ENCODE measurements at regions not wholly inside any gene's neighbourhood (a gene's known extent, or its start where the extent isn't known, plus 50 kb on each side); places are given as distances from the start of the nearest gene placed in this dataset.

DNA sequence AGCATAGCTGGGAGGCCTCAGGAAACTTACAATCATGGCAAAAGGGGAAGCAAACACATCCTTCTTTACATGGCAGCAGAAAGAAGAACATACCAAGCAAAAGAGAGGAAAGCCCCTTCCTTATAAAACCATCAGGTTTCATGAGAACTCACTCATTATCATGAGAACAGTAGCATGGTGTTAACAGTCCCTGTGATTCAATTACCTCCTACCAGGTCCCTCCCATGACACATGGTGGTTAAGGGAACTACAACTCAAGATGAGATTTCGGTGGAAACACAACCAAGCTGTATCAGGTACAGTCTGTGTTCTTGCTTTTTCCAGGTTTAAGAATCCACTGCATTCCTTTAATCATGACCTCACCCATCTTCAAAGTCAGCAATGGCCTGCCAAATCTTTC is 514.2 kb downstream of the KCTD16 start:
- ATAC-seq (no peak), DNase-seq (ENCODE audit: low read depth in 1 of 2, low spot score in 1 of 2) (no peak), FAIRE-seq (no peak)
- no peaks in the 10 kb centered on the region for H3K4me1 ChIP-seq
- WGBS (ENCODE audit: missing lambda C conversion rate), result 8% methylated on average over 1 of the region's 1 CpG
- no peaks in the 10 kb centered on the region for H3K9me3 ChIP-seq
- no peak overlapping the region for H3K4me2 ChIP-seq
- H3K4me3 ChIP-seq, result no peak overlapping the region
- ChIA-PET POLR2A (no interaction called here), CTCF (no interaction called here)
- no peak for TF ChIP-seq BCL3 (IDR thresholded peaks at IDR 0.05)
- TF ChIP-seq RNF2 (IDR thresholded peaks at IDR 0.05; ENCODE audit: borderline replicate concordance, low read depth), result no peak
- TF ChIP-seq, protein P1, sequence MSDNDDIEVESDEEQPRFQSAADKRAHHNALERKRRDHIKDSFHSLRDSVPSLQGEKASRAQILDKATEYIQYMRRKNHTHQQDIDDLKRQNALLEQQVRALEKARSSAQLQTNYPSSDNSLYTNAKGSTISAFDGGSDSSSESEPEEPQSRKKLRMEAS (IDR thresholded peaks at IDR 0.05), result no peak
- TF ChIP-seq PHF8 (IDR thresholded peaks at IDR 0.05; ENCODE audit: borderline replicate concordance, low read depth), result no peak
- no peak for TF ChIP-seq ESRRA (IDR thresholded peaks at IDR 0.05; ENCODE audit: borderline replicate concordance, low read length)
- no peak for TF ChIP-seq HOXA7 (CRISPR knock-in tag; IDR thresholded peaks at IDR 0.05)
- TF ChIP-seq MAFK (IDR thresholded peaks at IDR 0.05; ENCODE audit: partially characterized antibody), result no peak
- no peak for TF ChIP-seq POLR2A (IDR thresholded peaks at IDR 0.05; ENCODE audit: low read length)
- no peak for TF ChIP-seq FOXS1 (CRISPR knock-in tag; IDR thresholded peaks at IDR 0.05)
- no peak overlapping the region for H3K27ac ChIP-seq

GRCh38 chr5:144680711-144681110 is 510.0 kb downstream of the KCTD16 start:
- Histone ChIP-seq H3K4me3 (no peak overlapping the region), H3K4me1 (no peaks in the 10 kb centered on the region), H3K27ac (no peak overlapping the region), H3K4me2 (no peak overlapping the region), H3K9me3 (no peaks in the 10 kb centered on the region)
- CTCF ChIA-PET, result no interaction called here
- ATAC-seq (no peak), DNase-seq (ENCODE audit: low read depth in 1 of 2, low spot score in 1 of 2) (no peak), FAIRE-seq (no peak)
- no peak for TF ChIP-seq MAFK (IDR thresholded peaks at IDR 0.05; ENCODE audit: partially characterized antibody)
- WGBS (ENCODE audit: missing lambda C conversion rate), result 6% methylated on average over 1 of the region's 1 CpG
- POLR2A ChIA-PET, result no interaction called here

- H3K4me3 ChIP-seq, result no peak overlapping the region
- TF ChIP-seq ZSCAN20 (CRISPR knock-in tag; IDR thresholded peaks at IDR 0.05) (no peak), HOXA7 (CRISPR knock-in tag; IDR thresholded peaks at IDR 0.05) (no peak), RARB (CRISPR knock-in tag; IDR thresholded peaks at IDR 0.05) (no peak), CBX8 (IDR thresholded peaks at IDR 0.05) (no peak), SMC3 (IDR thresholded peaks at IDR 0.05) (no peak), RCOR1 (IDR thresholded peaks at IDR 0.05; ENCODE audit: low read depth, low read length) (no peak)
- ChIA-PET CTCF (no interaction called here), POLR2A (no interaction called here)
- H3K27ac ChIP-seq, result no peak overlapping the region
- H3K4me1 ChIP-seq, result no peaks in the 10 kb centered on the region
- DNase-seq (ENCODE audit: low read depth in 1 of 2, low spot score in 1 of 2) (no peak), FAIRE-seq (no peak), ATAC-seq (no peak)
- WGBS (ENCODE audit: missing lambda C conversion rate), result 0% methylated on average over 1 of the region's 1 CpG
- H3K4me2 ChIP-seq, result no peak overlapping the region
- H3K9me3 ChIP-seq, result no peaks in the 10 kb centered on the region
These were observed 500.4 kb downstream of the KCTD16 start for GRCh38 chr5:144671066-144671465.

GRCh38 chr5:144659634-144660227 is 489.1 kb downstream of the KCTD16 start:
- ATAC-seq, result no peak
- ChIA-PET POLR2A (no interaction called here), CTCF (no interaction called here)
- 28% methylated on average over 2 of the region's 2 CpGs for WGBS (ENCODE audit: missing lambda C conversion rate)
- no peaks in the 10 kb centered on the region for H3K9me3 ChIP-seq
- no peak overlapping the region for H3K27ac ChIP-seq
- H3K4me3 ChIP-seq, result no peak overlapping the region
- no peak for FAIRE-seq
- H3K4me2 ChIP-seq, result no peak overlapping the region
- no peaks in the 10 kb centered on the region for H3K4me1 ChIP-seq
- no peak for DNase-seq (ENCODE audit: low read depth in 1 of 2, low spot score in 1 of 2)
- TF ChIP-seq HES2 (IDR thresholded peaks at IDR 0.05) (no peak), EHF (CRISPR knock-in tag; IDR thresholded peaks at IDR 0.05) (no peak), EHMT2 (IDR thresholded peaks at IDR 0.05; ENCODE audit: low read depth) (no peak), GATA3 (IDR thresholded peaks at IDR 0.05; ENCODE audit: borderline replicate concordance) (no peak), TP53 (CRISPR knock-in tag; IDR thresholded peaks at IDR 0.05) (no peak), NFE2L2 (conservative IDR thresholded peaks at IDR 0.05; ENCODE audit: low read length) (no peak), KDM5A (IDR thresholded peaks at IDR 0.05) (no peak), CBX8 (IDR thresholded peaks at IDR 0.05) (no peak), HOXB13 (CRISPR knock-in tag; IDR thresholded peaks at IDR 0.05; ENCODE audit: low read depth) (no peak), HEYL (CRISPR knock-in tag; IDR thresholded peaks at IDR 0.05) (no peak), CHD4 (IDR thresholded peaks at IDR 0.05; ENCODE audit: borderline replicate concordance) (no peak), HOXB5 (CRISPR knock-in tag; IDR thresholded peaks at IDR 0.05) (no peak), EP300 (IDR thresholded peaks at IDR 0.05) (no peak)
- TF ChIP-seq, protein P2, sequence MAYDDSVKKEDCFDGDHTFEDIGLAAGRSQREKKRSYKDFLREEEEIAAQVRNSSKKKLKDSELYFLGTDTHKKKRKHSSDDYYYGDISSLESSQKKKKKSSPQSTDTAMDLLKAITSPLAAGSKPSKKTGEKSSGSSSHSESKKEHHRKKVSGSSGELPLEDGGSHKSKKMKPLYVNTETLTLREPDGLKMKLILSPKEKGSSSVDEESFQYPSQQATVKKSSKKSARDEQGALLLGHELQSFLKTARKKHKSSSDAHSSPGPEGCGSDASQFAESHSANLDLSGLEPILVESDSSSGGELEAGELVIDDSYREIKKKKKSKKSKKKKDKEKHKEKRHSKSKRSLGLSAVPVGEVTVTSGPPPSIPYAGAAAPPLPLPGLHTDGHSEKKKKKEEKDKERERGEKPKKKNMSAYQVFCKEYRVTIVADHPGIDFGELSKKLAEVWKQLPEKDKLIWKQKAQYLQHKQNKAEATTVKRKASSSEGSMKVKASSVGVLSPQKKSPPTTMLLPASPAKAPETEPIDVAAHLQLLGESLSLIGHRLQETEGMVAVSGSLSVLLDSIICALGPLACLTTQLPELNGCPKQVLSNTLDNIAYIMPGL (CRISPR knock-in tag; IDR thresholded peaks at IDR 0.05; ENCODE audit: borderline replicate concordance), result no peak
- TF ChIP-seq, protein P3, sequence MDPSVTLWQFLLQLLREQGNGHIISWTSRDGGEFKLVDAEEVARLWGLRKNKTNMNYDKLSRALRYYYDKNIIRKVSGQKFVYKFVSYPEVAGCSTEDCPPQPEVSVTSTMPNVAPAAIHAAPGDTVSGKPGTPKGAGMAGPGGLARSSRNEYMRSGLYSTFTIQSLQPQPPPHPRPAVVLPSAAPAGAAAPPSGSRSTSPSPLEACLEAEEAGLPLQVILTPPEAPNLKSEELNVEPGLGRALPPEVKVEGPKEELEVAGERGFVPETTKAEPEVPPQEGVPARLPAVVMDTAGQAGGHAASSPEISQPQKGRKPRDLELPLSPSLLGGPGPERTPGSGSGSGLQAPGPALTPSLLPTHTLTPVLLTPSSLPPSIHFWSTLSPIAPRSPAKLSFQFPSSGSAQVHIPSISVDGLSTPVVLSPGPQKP (IDR thresholded peaks at IDR 0.05; ENCODE audit: low read depth, low read length), result no peak
- TF ChIP-seq, protein P4, sequence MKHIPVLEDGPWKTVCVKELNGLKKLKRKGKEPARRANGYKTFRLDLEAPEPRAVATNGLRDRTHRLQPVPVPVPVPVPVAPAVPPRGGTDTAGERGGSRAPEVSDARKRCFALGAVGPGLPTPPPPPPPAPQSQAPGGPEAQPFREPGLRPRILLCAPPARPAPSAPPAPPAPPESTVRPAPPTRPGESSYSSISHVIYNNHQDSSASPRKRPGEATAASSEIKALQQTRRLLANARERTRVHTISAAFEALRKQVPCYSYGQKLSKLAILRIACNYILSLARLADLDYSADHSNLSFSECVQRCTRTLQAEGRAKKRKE (CRISPR knock-in tag; IDR thresholded peaks at IDR 0.05; ENCODE audit: low read depth), result no peak

Measured in A549 (cell line).